A673 (cell line): ENCODE measurements at regions not wholly inside any gene's neighbourhood (a gene's known extent, or its start where the extent isn't known, plus 50 kb on each side); places are given as distances from the start of the nearest gene placed in this dataset.

Source experiments
- CTCF ChIP-seq: fragments of 300-800, 200-600 bp; sonication (generic); conservative IDR thresholded peaks from 2 replicates; pipeline ENCODE4 v1.5.1; 2017; ENCODE audit warnings: low read depth, mild to moderate bottlenecking, antibody characterized with exemption, low read length, moderate library complexity, mixed read lengths
- EZH2 ChIP-seq: fragments of 200-600 bp; sonication (generic); IDR thresholded peaks from 2 replicates; pipeline ENCODE4 v1.6.1; 2017; ENCODE audit warnings: borderline replicate concordance, low read depth, mild to moderate bottlenecking, mixed read lengths, antibody characterized with exemption, low read length; ENCODE audit not compliant: poor library complexity, severe bottlenecking

GRCh38 chr6:15957655-15958169 is 171.2 kb upstream of the MYLIP start:
- TF ChIP-seq CTCF, result no peak
- no peak for TF ChIP-seq EZH2
